HepG2 (cell line): ENCODE measurements at regions not wholly inside any gene's neighbourhood (a gene's known extent, or its start where the extent isn't known, plus 50 kb on each side); places are given as distances from the start of the nearest gene placed in this dataset.
"Not testable (repeated sequence)": the region's sequence is repeated elsewhere in the genome, so short reads cannot be mapped to it uniquely, and the experiment has no call there.

Experiments
- EP300 ChIP-seq, 3 experiments: sonication (generic) in 1 of 3; formaldehyde crosslinking in 1 of 3; IDR thresholded peaks; 2 replicates each; pipeline versions ENCODE4 v1.5.1 to v1.6.1; 2011 to 2020; ENCODE audit warnings: low read depth in 2 of 3, low read length in 2 of 3, borderline replicate concordance in 1 of 3, improper control_type of control experiment in 1 of 3, mild to moderate bottlenecking in 1 of 3, missing genetic modification reagents in 1 of 3, moderate library complexity in 1 of 3
- HNRNPUL1 ChIP-seq: fragments of 200-400 bp; formaldehyde crosslinking; IDR thresholded peaks from 2 replicates; pipeline ENCODE4 v1.6.1; 2017; ENCODE audit warnings: low read depth, mild to moderate bottlenecking, low read length, moderate library complexity
- JARID2 ChIP-seq: sonication (generic); formaldehyde crosslinking; IDR thresholded peaks from 2 replicates; pipeline ENCODE4 v1.8.1; 2023; ENCODE audit warnings: missing genetic modification reagents, inconsistent platforms; ENCODE audit not compliant: insufficient replicate concordance
- MAFK ChIP-seq, 2 experiments: IDR thresholded peaks in 1 of 2; conservative IDR thresholded peaks in 1 of 2; 2 replicates each; pipeline ENCODE4 v1.6.1; 2011; ENCODE audit warnings: improper control_type of control experiment in 2 of 2, low read length in 2 of 2
- TF ChIP-seq, protein P1 (sequence below): sonication (generic); formaldehyde crosslinking; IDR thresholded peaks from 2 replicates; pipeline ENCODE4 v1.5.0; 2020; ENCODE audit warnings: mild to moderate bottlenecking, missing genetic modification reagents, moderate library complexity

DNA sequence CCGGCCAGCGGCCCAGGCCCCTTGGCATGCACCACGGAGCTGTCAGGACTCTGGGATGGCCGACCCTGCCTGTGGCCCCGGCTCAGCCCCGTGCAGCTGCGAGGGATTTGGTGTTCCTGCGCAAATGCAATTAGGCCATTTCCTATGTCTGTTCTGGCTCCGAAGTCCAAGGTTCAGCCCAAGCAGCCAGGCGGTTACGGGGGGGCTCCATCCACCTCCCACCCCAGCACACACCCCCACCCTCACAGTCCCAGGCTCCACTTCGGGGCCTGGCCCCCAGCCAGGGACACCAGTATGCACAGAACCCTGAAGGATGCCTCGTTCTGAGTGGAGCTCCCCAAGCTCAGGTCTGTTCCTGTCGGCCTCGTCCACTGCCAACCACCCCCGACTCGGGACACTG, 2965.7 kb downstream of the RPIA start:
- TF ChIP-seq, protein P1, sequence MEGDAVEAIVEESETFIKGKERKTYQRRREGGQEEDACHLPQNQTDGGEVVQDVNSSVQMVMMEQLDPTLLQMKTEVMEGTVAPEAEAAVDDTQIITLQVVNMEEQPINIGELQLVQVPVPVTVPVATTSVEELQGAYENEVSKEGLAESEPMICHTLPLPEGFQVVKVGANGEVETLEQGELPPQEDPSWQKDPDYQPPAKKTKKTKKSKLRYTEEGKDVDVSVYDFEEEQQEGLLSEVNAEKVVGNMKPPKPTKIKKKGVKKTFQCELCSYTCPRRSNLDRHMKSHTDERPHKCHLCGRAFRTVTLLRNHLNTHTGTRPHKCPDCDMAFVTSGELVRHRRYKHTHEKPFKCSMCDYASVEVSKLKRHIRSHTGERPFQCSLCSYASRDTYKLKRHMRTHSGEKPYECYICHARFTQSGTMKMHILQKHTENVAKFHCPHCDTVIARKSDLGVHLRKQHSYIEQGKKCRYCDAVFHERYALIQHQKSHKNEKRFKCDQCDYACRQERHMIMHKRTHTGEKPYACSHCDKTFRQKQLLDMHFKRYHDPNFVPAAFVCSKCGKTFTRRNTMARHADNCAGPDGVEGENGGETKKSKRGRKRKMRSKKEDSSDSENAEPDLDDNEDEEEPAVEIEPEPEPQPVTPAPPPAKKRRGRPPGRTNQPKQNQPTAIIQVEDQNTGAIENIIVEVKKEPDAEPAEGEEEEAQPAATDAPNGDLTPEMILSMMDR (CRISPR knock-in tag): not testable (repeated sequence)
- TF ChIP-seq HNRNPUL1; JARID2; EP300 (IDR thresholded peaks at IDR 0.05; ENCODE audit: low read depth in 2 of 2, low read length in 2 of 2); EP300 (CRISPR knock-in tag; IDR thresholded peaks at IDR 0.05; ENCODE audit: borderline replicate concordance); MAFK (conservative IDR thresholded peaks at IDR 0.05 in 1 of 2, IDR thresholded peaks at IDR 0.05 in 1 of 2; ENCODE audit: low read length in 2 of 2): not testable (repeated sequence)
